ENCODE measurements at regions not wholly inside any gene's neighbourhood (a gene's known extent, or its start where the extent isn't known, plus 50 kb on each side); places are given as distances from the start of the nearest gene placed in this dataset.

- POLR2A ChIA-PET = no interaction called here
- intact Hi-C loops (cut with micrococcal nuclease; ENCODE audit: unreplicated experiment) = no loop called here
- no TSS peak for BruUV-seq (replicated peaks)
- TF ChIP-seq CTCF (conservative IDR thresholded peaks at IDR 0.05; ENCODE audit: low read length) = no peak
- no peak for TF ChIP-seq EZH2phosphoT487 (IDR thresholded peaks at IDR 0.05; ENCODE audit: borderline replicate concordance, low read depth, low read length)
- no peaks in the 10 kb centered on the region for H3K4me1 ChIP-seq (ENCODE audit: insufficient read depth, low read length, poor library complexity, severe bottlenecking)
- CTCF ChIA-PET (ENCODE audit: unreplicated experiment) = no interaction called here
- H3K9me2 ChIP-seq (ENCODE audit: insufficient read depth, low read length) = no peaks in the 10 kb centered on the region
- no peak overlapping the region for H2AFZ ChIP-seq (ENCODE audit: low read length)
- H3K27ac ChIP-seq (ENCODE audit: low read depth, low read length, poor library complexity, severe bottlenecking) = no peak overlapping the region
- no peak for DNase-seq (ENCODE audit: low spot score)
- no peaks in the 10 kb centered on the region for H3K79me2 ChIP-seq (ENCODE audit: insufficient read depth, low read depth, low read length)
- no peak overlapping the region for H3K4me2 ChIP-seq (ENCODE audit: low read length)
- no peak overlapping the region for H3K4me3 ChIP-seq (ENCODE audit: low read depth, low read length, poor library complexity, severe bottlenecking)
- H3K9me3 ChIP-seq (ENCODE audit: low read length) = no peaks in the 10 kb centered on the region
- H4K20me1 ChIP-seq (ENCODE audit: insufficient read depth, low read length) = no peaks in the 10 kb centered on the region
- no peaks in the 10 kb centered on the region for H3K36me3 ChIP-seq (ENCODE audit: insufficient read depth, low read length)
Observed at GRCh38 chr19:33905937-33906577, 109.4 kb downstream of the KCTD15 start.

- H3K4me3 ChIP-seq (ENCODE audit: low read depth, low read length, poor library complexity, severe bottlenecking) = no peak overlapping the region
- no peaks in the 10 kb centered on the region for H3K9me3 ChIP-seq (ENCODE audit: low read length)
- H3K36me3 ChIP-seq (ENCODE audit: insufficient read depth, low read length) = no peaks in the 10 kb centered on the region
- BruUV-seq (replicated peaks) = no TSS peak
- no peaks in the 10 kb centered on the region for H4K20me1 ChIP-seq (ENCODE audit: insufficient read depth, low read length)
- POLR2A ChIA-PET = no interaction called here
- no peak overlapping the region for H3K27ac ChIP-seq (ENCODE audit: low read depth, low read length, poor library complexity, severe bottlenecking)
- no peak for DNase-seq (ENCODE audit: low spot score)
- TF ChIP-seq EZH2phosphoT487 (IDR thresholded peaks at IDR 0.05; ENCODE audit: borderline replicate concordance, low read depth, low read length) (no peak), CTCF (conservative IDR thresholded peaks at IDR 0.05; ENCODE audit: low read length) (no peak)
- H3K9me2 ChIP-seq (ENCODE audit: insufficient read depth, low read length) = no peaks in the 10 kb centered on the region
- no peak overlapping the region for H2AFZ ChIP-seq (ENCODE audit: low read length)
- intact Hi-C loops (cut with micrococcal nuclease; ENCODE audit: unreplicated experiment) = no loop called here
- no peak overlapping the region for H3K4me2 ChIP-seq (ENCODE audit: low read length)
- no peaks in the 10 kb centered on the region for H3K4me1 ChIP-seq (ENCODE audit: insufficient read depth, low read length, poor library complexity, severe bottlenecking)
- H3K79me2 ChIP-seq (ENCODE audit: insufficient read depth, low read depth, low read length) = no peaks in the 10 kb centered on the region
- CTCF ChIA-PET (ENCODE audit: unreplicated experiment) = no interaction called here
Observed at GRCh38 chr19:33906578-33907335, 110.1 kb downstream of the KCTD15 start.

- TF ChIP-seq EZH2phosphoT487 (IDR thresholded peaks at IDR 0.05; ENCODE audit: borderline replicate concordance, low read depth, low read length) = no peak
- Histone ChIP-seq H3K4me1 (ENCODE audit: insufficient read depth, low read length, poor library complexity, severe bottlenecking) (no peaks in the 10 kb centered on the region), H3K79me2 (ENCODE audit: insufficient read depth, low read depth, low read length) (no peaks in the 10 kb centered on the region), H3K27ac (ENCODE audit: low read depth, low read length, poor library complexity, severe bottlenecking) (no peak overlapping the region), H4K20me1 (ENCODE audit: insufficient read depth, low read length) (no peaks in the 10 kb centered on the region), H3K9me2 (ENCODE audit: insufficient read depth, low read length) (no peaks in the 10 kb centered on the region), H3K36me3 (ENCODE audit: insufficient read depth, low read length) (no peaks in the 10 kb centered on the region), H3K4me2 (ENCODE audit: low read length) (no peak overlapping the region), H3K4me3 (ENCODE audit: low read depth, low read length, poor library complexity, severe bottlenecking) (no peak overlapping the region), H3K9me3 (ENCODE audit: low read length) (no peaks in the 10 kb centered on the region), H2AFZ (ENCODE audit: low read length) (no peak overlapping the region)
- intact Hi-C loops (cut with micrococcal nuclease; ENCODE audit: unreplicated experiment) = no loop called here
- ChIA-PET POLR2A (no interaction called here), CTCF (ENCODE audit: unreplicated experiment) (no interaction called here)
- BruUV-seq (replicated peaks) = no TSS peak
- no peak for DNase-seq (ENCODE audit: low spot score)
Observed at GRCh38 chr19:33910922-33911321, 114.3 kb downstream of the KCTD15 start.

Data from OCI-LY7 (cell line).